ENCODE measurements at regions not wholly inside any gene's neighbourhood (a gene's known extent, or its start where the extent isn't known, plus 50 kb on each side); places are given as distances from the start of the nearest gene placed in this dataset.

- DNase-seq (ENCODE audit: low read depth in 3 of 3, low spot score in 2 of 3): no peak
Measured at GRCh38 chr1:30310966-30311742, 412.2 kb downstream of the MATN1 start.

GRCh38 chr1:30307182-30307581 lies 416.2 kb downstream of the MATN1 start:
- no peak for DNase-seq (ENCODE audit: low read depth in 3 of 3, low spot score in 2 of 3)

GRCh38 chr1:30305519-30305918 lies 417.9 kb downstream of the MATN1 start:
- no peak for DNase-seq (ENCODE audit: low read depth in 3 of 3, low spot score in 2 of 3)

- no peak for DNase-seq (ENCODE audit: low read depth in 3 of 3, low spot score in 2 of 3)
Measured at GRCh38 chr1:30305061-30305460, 418.3 kb downstream of the MATN1 start.

- DNase-seq (ENCODE audit: low read depth in 3 of 3, low spot score in 2 of 3): no peak
Measured at GRCh38 chr1:30304080-30304479, 419.3 kb downstream of the MATN1 start.

GRCh38 chr1:30303387-30303786 lies 420.0 kb downstream of the MATN1 start:
- no peak for DNase-seq (ENCODE audit: low read depth in 3 of 3, low spot score in 2 of 3)

- DNase-seq (ENCODE audit: low read depth in 3 of 3, low spot score in 2 of 3): no peak
Measured at GRCh38 chr1:30302858-30303257, 420.5 kb downstream of the MATN1 start.

GRCh38 chr1:30300669-30301068 lies 422.7 kb downstream of the MATN1 start:
- no peak for DNase-seq (ENCODE audit: low read depth in 3 of 3, low spot score in 2 of 3)

- no peak for DNase-seq (ENCODE audit: low read depth in 3 of 3, low spot score in 2 of 3)
Measured at GRCh38 chr1:30299393-30299792, 424.0 kb downstream of the MATN1 start.

GRCh38 chr1:30295674-30296073 lies 427.7 kb downstream of the MATN1 start:
- no peak for DNase-seq (ENCODE audit: low read depth in 3 of 3, low spot score in 2 of 3)

- no peak for DNase-seq (ENCODE audit: low read depth in 3 of 3, low spot score in 2 of 3)
Measured at GRCh38 chr1:30295266-30295665, 428.1 kb downstream of the MATN1 start.

- DNase-seq (ENCODE audit: low read depth in 3 of 3, low spot score in 2 of 3): no peak
Measured at GRCh38 chr1:30294508-30294907, 428.9 kb downstream of the MATN1 start.

- no peak for DNase-seq (ENCODE audit: low read depth in 3 of 3, low spot score in 2 of 3)
Measured at GRCh38 chr1:30292451-30292850, 430.9 kb downstream of the MATN1 start.

GRCh38 chr1:30291526-30291925 lies 431.9 kb downstream of the MATN1 start:
- DNase-seq (ENCODE audit: low read depth in 3 of 3, low spot score in 2 of 3): no peak

GRCh38 chr1:30290581-30290980 lies 432.8 kb downstream of the MATN1 start:
- DNase-seq (ENCODE audit: low read depth in 3 of 3, low spot score in 2 of 3): no peak

GRCh38 chr1:30287976-30288375 lies 435.4 kb downstream of the MATN1 start:
- DNase-seq (ENCODE audit: low read depth in 3 of 3, low spot score in 2 of 3): no peak

- no peak for DNase-seq (ENCODE audit: low read depth in 3 of 3, low spot score in 2 of 3)
Measured at GRCh38 chr1:30286988-30287839, 436.2 kb downstream of the MATN1 start.

- no peak for DNase-seq (ENCODE audit: low read depth in 3 of 3, low spot score in 2 of 3)
Measured at GRCh38 chr1:30286241-30286987, 437.0 kb downstream of the MATN1 start.

- no peak for DNase-seq (ENCODE audit: low read depth in 3 of 3, low spot score in 2 of 3)
Measured at GRCh38 chr1:30285501-30285932, 437.9 kb downstream of the MATN1 start.

GRCh38 chr1:30284728-30285475 lies 438.5 kb downstream of the MATN1 start:
- DNase-seq (ENCODE audit: low read depth in 3 of 3, low spot score in 2 of 3): no peak
